GM12892 (cell line): ENCODE measurements at regions not wholly inside any gene's neighbourhood (a gene's known extent, or its start where the extent isn't known, plus 50 kb on each side); places are given as distances from the start of the nearest gene placed in this dataset.

Experiments used
- DNase-seq: peaks from one replicate; pipeline ENCODE4 v3.0.0; 2011; ENCODE audit not compliant: insufficient read length
- FAIRE-seq: peaks from 2 replicates; lab custom pipeline; 2011; peaks lifted over from hg19 to GRCh38; lab: Jason Lieb, UNC
- POLR2A ChIP-seq: IDR thresholded peaks from 2 replicates; pipeline ENCODE4 v1.6.1; 2011; ENCODE audit warnings: low read depth, low read length, control low read depth
- POLR2AphosphoS5 ChIP-seq: IDR thresholded peaks from 2 replicates; pipeline ENCODE4 v1.6.1; 2011; ENCODE audit warnings: low read depth, low read length, control low read depth
- TAF1 ChIP-seq: IDR thresholded peaks from 2 replicates; pipeline ENCODE4 v1.6.1; 2011; ENCODE audit warnings: low read depth, mild to moderate bottlenecking, control low read depth, low read length, borderline replicate concordance

DNA sequence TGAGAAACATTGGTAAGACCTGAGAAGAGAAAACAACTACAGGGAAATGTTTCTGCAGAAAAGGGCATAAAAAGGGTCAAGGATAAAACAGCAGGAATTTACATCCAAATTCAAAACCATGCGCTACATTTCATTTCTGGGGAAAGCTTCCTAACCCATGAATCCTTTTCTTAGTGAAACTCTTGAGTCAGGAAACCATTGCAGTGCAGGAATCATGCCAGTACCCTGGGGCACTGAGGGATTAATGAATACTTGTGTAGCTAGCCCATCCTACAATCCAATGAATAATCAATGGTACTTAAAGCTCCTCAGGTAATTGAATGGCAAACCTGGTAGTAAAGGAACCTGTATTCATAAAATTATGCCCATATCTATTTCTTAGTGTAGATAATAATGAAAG, 580.5 kb downstream of the TLE1 start:
- no peak for TF ChIP-seq POLR2A
- DNase-seq: no peak
- FAIRE-seq: no peak

DNA sequence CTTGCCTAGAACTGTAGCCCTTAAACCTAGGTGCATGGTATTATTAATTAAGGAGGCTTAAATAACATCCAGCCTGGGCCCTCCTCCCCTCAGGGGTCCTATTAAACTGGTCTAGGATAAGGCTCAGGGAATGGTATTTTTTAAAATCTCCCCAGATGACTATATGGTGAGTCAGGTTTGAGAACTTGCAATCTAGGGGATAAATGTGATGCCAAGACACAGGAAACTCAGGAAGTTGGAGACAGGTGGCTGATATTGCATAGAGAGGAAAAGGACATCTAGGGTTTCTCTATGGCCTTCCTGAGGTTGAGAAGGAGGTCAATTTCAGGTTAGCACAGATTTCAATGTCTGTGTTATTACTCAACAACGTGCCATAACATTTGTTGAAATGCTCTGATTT, 581.0 kb downstream of the TLE1 start:
- no peak for DNase-seq
- FAIRE-seq: no peak
- TF ChIP-seq POLR2AphosphoS5 (no peak), TAF1 (no peak), POLR2A (no peak)

DNA sequence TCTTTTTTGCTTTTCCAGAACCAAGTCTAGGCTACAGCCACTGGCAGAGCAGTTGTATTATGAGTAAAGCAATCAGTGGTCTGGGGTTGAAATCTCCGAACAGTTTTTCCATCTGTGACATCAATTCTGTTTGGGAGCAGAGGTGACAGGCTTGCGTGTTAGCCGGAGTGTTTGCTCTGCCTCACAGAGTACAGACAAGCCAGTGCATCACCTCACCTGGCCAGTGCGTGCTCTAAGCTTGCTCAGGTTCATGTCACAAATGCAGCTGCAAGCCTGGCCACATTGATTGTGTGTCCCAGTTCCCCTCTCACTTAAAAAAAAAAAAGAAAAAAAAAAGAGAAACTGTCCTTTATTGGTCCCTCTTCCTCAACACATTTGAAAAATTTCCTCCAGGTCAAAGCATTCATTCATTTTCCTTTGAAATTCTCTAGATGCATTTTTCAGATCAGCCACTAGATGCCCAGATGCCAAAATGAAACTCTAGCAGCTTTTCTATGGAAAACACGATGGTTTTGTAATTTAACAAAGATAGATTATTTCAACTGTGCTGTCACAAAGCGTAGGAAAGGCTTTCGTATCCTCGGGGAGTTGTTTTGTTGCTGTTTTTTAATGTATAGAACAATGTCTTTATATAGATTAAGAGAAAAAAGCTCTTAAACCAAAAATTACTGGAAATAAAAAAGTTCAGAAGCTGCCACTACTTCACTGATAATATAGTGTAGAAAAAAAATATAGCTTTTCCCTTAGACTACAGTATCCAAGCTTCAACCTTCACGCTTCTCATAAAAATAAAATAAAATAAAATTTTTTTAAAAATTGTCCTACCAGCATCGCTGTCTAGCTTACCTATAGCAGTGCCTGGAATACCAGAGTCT, 585.5 kb downstream of the TLE1 start:
- no peak for TF ChIP-seq TAF1
- no peak for DNase-seq
- no peak for FAIRE-seq

DNA sequence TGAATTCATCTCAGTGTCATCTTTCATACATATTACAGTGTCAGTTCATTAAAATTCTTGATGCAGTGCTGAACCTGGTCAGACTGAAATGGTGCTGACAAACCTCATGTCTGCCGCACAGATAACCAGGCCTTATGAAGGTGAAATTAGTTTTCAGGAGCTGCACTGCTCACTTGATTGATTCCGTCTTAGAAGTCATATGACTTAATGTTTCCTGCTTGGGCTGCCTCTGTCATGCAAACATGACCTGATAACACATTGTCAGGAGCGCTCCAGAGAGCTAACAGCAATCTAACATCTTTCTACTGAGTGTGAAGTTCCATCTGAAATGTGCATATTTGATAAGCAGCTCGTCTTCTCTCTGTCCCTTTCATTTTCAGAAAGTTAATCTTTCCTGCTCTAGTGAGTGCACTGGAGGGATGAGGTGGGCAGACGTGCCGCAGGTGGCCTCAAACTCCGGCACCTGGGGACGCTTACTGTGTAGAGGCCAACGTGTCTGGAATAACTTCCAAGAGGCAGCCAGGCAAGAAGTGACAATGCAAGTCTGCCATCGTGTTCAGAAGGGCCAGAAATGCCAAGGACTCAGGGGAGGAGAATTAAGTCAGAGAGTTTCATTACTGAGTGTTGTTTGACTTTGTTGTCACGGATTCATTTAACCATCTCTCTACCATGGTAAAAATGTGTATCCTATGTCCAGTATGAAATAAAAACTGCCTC, 592.1 kb downstream of the TLE1 start:
- FAIRE-seq (no peak), DNase-seq (no peak)
- TF ChIP-seq POLR2AphosphoS5 (no peak), POLR2A (no peak), TAF1 (no peak)

DNA sequence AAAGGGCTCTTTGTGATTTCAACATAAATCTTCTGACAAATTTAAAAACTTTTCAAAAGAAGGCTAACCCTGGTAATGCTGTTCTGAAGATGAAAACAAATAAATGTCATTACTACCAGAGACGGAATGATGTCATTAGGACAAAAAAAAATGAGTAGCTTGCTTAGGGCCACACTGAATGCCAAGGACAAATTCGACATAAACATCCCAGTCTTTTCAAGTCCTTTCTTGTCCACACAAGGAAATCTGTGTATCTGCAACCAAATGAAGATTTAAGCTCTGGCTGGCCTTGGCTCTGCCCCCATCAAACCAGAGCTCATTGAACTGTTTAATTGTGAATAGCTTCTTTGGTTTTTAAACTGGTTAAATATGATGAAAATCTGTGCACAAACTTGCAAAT, 592.7 kb downstream of the TLE1 start:
- FAIRE-seq: no peak
- DNase-seq: no peak
- TF ChIP-seq POLR2A: no peak
- TF ChIP-seq POLR2AphosphoS5: no peak
- no peak for TF ChIP-seq TAF1

DNA sequence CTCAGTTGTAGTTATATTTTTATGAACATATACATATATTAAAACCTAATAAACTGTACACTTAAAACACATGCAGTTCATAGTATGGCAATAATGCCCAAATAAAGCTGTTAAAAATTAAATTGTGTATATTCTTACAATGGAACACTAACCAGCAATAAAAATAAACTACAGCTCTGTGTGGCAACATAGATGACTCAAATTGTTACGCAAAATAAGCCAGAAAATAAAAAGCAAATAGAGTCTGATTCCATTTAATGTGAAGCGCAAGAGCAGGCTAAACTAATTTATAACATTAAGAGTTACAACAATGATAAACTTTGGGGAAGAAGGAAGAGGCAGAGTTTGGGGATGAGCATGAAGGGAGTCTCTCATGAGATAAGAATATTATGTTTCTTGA, 597.3 kb downstream of the TLE1 start:
- DNase-seq (no peak), FAIRE-seq (no peak)
- TF ChIP-seq TAF1: no peak
- TF ChIP-seq POLR2AphosphoS5: no peak
- no peak for TF ChIP-seq POLR2A

DNA sequence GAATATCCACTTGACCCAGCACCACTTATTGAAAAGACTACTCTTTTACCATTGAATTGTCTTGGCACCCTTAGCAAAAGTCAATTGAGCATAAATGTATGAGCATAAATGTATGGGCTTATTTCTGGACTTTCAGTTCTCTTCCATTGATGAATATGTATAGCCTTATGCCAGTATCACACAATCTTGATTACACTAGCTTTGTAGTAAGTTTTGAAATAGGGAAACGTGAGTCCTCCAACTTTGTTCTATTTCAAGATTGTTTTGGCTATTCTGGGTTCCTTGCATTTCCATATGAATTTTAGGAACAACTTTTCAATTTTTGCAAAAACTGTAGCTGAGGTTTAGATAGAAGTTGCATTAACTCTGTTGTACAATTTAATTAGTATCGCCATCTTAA, 601.0 kb downstream of the TLE1 start:
- FAIRE-seq (no peak), DNase-seq (no peak)
- no peak for TF ChIP-seq POLR2A
- TF ChIP-seq TAF1: no peak
- no peak for TF ChIP-seq POLR2AphosphoS5

DNA sequence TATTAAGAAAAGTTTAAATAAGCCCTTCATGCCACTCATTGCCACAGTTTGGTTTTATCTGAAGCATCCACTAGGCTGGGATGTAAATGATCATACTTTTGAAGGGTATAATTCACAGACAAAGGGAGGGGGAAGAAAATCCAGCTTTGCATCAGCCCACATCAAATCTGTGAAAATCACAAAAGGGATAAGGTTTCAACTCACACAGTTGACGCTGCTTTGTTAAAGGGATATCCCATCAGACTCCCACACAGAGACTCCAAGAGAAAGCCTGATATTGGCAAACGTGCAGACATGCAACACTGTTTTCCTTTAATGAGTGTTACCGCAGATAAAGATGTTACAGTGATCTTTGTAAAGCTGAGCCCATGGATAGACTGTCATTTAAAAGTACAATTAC, 602.9 kb downstream of the TLE1 start:
- no peak for FAIRE-seq
- DNase-seq: no peak
- TF ChIP-seq TAF1: no peak
- TF ChIP-seq POLR2AphosphoS5: no peak
- TF ChIP-seq POLR2A: no peak

DNA sequence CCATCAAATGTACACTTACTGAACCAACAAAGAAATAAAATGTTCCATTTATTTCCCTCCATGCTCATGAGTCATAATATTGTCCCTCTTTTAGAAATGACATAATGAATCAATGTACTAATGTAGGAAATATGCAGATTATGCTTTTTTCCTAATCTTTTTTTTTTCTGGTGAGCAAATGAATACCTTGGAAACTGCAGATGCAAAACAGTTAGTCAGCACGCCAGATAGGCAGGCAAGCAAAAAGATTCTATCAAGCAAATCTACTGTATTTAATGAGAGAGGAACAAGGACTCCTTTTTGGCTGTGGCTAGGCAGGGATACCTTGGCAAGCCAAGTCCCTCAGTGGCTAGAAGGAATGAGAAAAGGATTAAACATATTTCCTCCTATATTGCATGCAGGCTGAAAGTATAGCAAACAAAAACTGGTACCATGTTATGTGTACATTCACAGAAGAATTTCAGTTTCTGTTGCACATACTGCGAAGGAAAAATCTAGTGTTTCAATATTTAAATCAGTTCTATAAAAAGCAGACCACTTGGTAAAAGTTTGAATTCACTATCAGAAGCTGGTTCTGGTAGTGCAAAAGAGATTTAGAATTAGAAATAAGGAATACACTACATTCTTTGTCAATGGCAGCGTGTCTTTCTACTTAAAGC, 605.4 kb downstream of the TLE1 start:
- FAIRE-seq: no peak
- no peak for TF ChIP-seq TAF1
- no peak for TF ChIP-seq POLR2A
- TF ChIP-seq POLR2AphosphoS5: no peak
- no peak for DNase-seq

DNA sequence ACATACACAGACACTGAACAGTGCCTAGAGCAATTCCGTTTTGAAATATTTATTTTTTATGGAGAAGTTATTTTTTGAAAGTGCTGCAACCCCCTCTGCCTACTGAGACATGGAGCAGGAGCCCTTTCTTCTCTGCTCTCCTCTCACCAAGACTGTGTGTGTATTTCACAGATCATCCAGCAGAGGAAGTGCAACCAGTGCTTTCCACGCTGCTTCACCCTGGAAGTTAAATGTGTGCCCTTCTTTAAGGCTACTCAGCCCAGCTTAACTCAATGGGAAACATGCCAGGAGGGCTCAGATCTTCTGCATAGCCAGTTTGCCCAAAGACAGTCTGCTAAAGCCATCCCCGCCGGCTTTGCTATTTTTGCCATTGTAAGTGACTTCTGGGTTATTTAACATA, 606.3 kb downstream of the TLE1 start:
- DNase-seq: no peak

DNA sequence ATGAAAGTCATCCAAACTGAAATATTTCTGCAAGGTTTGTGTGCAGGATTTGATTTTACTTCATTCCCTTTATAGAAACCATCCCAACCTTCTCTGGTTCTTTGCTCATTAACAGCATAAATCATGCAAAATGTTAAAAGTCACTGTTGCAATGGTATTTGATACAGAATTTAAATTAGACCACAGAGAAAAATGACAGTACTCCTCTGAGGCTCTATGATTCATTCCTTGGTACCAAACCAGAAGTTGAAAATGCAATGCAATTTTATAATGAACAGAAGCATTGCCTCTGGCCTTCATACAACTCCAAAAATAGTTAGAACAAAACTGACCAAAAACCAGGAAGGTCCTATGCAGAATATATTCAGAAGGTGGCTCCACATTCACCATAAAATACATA, 607.1 kb downstream of the TLE1 start:
- TF ChIP-seq POLR2A: no peak
- TF ChIP-seq TAF1: no peak
- TF ChIP-seq POLR2AphosphoS5: no peak
- DNase-seq (no peak), FAIRE-seq (no peak)

More for the DNA sequence above, 606.3 kb downstream of the TLE1 start:
- TF ChIP-seq POLR2A: no peak
- TF ChIP-seq POLR2AphosphoS5: no peak
- TF ChIP-seq TAF1: no peak
- FAIRE-seq: no peak
